SU-DHL-6 (cell line): ENCODE measurements at regions not wholly inside any gene's neighbourhood (a gene's known extent, or its start where the extent isn't known, plus 50 kb on each side); places are given as distances from the start of the nearest gene placed in this dataset.

Experiments
- EZH2phosphoT487 ChIP-seq: fragments of 200-600 bp; sonication (generic), shearing (Covaris generic); conservative IDR thresholded peaks from 2 replicates; pipeline ENCODE4 v1.6.1; 2018; ENCODE audit warnings: mild to moderate bottlenecking, antibody characterized with exemption, low read length, moderate library complexity, mixed read lengths
- TF ChIP-seq, protein P1 (sequence below): fragments of 200-600 bp; sonication (generic); IDR thresholded peaks from one replicate; pipeline ENCODE4 v1.5.1; 2017; ENCODE audit warnings: antibody characterized with exemption, mild to moderate bottlenecking, low read length, moderate library complexity; ENCODE audit not compliant: insufficient read depth, poor library complexity, severe bottlenecking

GRCh38 chr10:60508037-60508436 lies 118.4 kb upstream of the ANK3 start:
- TF ChIP-seq, protein P1, sequence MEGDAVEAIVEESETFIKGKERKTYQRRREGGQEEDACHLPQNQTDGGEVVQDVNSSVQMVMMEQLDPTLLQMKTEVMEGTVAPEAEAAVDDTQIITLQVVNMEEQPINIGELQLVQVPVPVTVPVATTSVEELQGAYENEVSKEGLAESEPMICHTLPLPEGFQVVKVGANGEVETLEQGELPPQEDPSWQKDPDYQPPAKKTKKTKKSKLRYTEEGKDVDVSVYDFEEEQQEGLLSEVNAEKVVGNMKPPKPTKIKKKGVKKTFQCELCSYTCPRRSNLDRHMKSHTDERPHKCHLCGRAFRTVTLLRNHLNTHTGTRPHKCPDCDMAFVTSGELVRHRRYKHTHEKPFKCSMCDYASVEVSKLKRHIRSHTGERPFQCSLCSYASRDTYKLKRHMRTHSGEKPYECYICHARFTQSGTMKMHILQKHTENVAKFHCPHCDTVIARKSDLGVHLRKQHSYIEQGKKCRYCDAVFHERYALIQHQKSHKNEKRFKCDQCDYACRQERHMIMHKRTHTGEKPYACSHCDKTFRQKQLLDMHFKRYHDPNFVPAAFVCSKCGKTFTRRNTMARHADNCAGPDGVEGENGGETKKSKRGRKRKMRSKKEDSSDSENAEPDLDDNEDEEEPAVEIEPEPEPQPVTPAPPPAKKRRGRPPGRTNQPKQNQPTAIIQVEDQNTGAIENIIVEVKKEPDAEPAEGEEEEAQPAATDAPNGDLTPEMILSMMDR, result no peak
- no peak for TF ChIP-seq EZH2phosphoT487
